HUES64 (cell line): ENCODE measurements at regions not wholly inside any gene's neighbourhood (a gene's known extent, or its start where the extent isn't known, plus 50 kb on each side); places are given as distances from the start of the nearest gene placed in this dataset.

Experiments
- H3K27ac ChIP-seq: 2 replicates; pipeline ENCODE4 v1.7.0; 2013; ENCODE audit warnings: low read depth, low read length, inconsistent platforms
- H3K27me3 ChIP-seq: 2 replicates; pipeline ENCODE4 v1.6.1; 2013; ENCODE audit warnings: mild to moderate bottlenecking, low read length; ENCODE audit not compliant: insufficient read depth
- H3K36me3 ChIP-seq: 2 replicates; pipeline ENCODE4 v1.6.1; 2013; ENCODE audit warnings: mild to moderate bottlenecking, low read length; ENCODE audit not compliant: insufficient read depth
- H3K4me1 ChIP-seq: 2 replicates; pipeline ENCODE4 v1.6.1; 2013; ENCODE audit warnings: mild to moderate bottlenecking, low read length, moderate library complexity; ENCODE audit not compliant: insufficient read depth
- H3K4me3 ChIP-seq: 2 replicates; pipeline ENCODE4 v1.5.1; 2013; ENCODE audit warnings: mild to moderate bottlenecking, low read length, moderate library complexity
- H3K9ac ChIP-seq: 2 replicates; pipeline ENCODE4 v1.6.1; 2013; ENCODE audit warnings: mild to moderate bottlenecking, low read depth, low read length
- H3K9me3 ChIP-seq: 2 replicates; pipeline ENCODE4 v1.6.1; 2013; ENCODE audit warnings: low read depth, low read length; ENCODE audit not compliant: insufficient read depth
- WGBS: fragments of 150-250, 120-280 bp; methylation state at CpG from one replicate; pipeline ENCODE4 v1.1.7; 2013; ENCODE audit warnings: missing lambda C conversion rate; 5-methylcytosine and 5-hydroxymethylcytosine counted together

GRCh38 chr20:57918551-57918950, 208.7 kb upstream of the PMEPA1 start:
- Histone ChIP-seq H3K9ac (no peak overlapping the region), H3K9me3 (no peaks in the 10 kb centered on the region), H3K27ac (no peak overlapping the region), H3K4me3 (no peak overlapping the region), H3K27me3 (no peaks in the 10 kb centered on the region; the same call in 1 of the 2 replicates), H3K4me1 (no peaks in the 10 kb centered on the region), H3K36me3 (no peaks in the 10 kb centered on the region)
- 96% methylated on average over 4 of the region's 4 CpGs for WGBS

GRCh38 chr20:57914205-57914604, 204.4 kb upstream of the PMEPA1 start:
- H3K4me3 ChIP-seq, result no peak overlapping the region
- H3K36me3 ChIP-seq, result no peaks in the 10 kb centered on the region
- no peaks in the 10 kb centered on the region for H3K4me1 ChIP-seq
- no peak overlapping the region for H3K9ac ChIP-seq
- WGBS, result 96% methylated on average over 4 of the region's 4 CpGs
- H3K27ac ChIP-seq, result no peak overlapping the region
- H3K9me3 ChIP-seq, result no peaks in the 10 kb centered on the region
- no peaks in the 10 kb centered on the region; the same call in 1 of the 2 replicates for H3K27me3 ChIP-seq

GRCh38 chr20:57913156-57913930, 203.5 kb upstream of the PMEPA1 start:
- H3K27me3 ChIP-seq, result no peaks in the 10 kb centered on the region; the same call in 1 of the 2 replicates

GRCh38 chr20:57912227-57912582, 202.4 kb upstream of the PMEPA1 start:
- no peaks in the 10 kb centered on the region for H3K36me3 ChIP-seq
- no peaks in the 10 kb centered on the region for H3K9me3 ChIP-seq
- no peaks in the 10 kb centered on the region for H3K4me1 ChIP-seq
- WGBS, result 97% methylated on average over 6 of the region's 6 CpGs
- H3K27me3 ChIP-seq, result no peaks in the 10 kb centered on the region; the same call in 1 of the 2 replicates
- H3K4me3 ChIP-seq, result no peak overlapping the region
- no peak overlapping the region for H3K9ac ChIP-seq
- H3K27ac ChIP-seq, result no peak overlapping the region

More at GRCh38 chr20:57913156-57913930, 203.5 kb upstream of the PMEPA1 start:
- H3K4me1 ChIP-seq, result no peaks in the 10 kb centered on the region
- H3K9ac ChIP-seq, result no peak overlapping the region
- no peak overlapping the region for H3K27ac ChIP-seq
- no peak overlapping the region for H3K4me3 ChIP-seq
- no peaks in the 10 kb centered on the region for H3K9me3 ChIP-seq
- WGBS, result 93% methylated on average over 12 of the region's 12 CpGs
- no peaks in the 10 kb centered on the region for H3K36me3 ChIP-seq

- Histone ChIP-seq H3K4me3 (no peak overlapping the region), H3K36me3 (no peaks in the 10 kb centered on the region), H3K27me3 (no peaks in the 10 kb centered on the region; the same call in 1 of the 2 replicates), H3K4me1 (no peaks in the 10 kb centered on the region), H3K9me3 (no peaks in the 10 kb centered on the region), H3K27ac (no peak overlapping the region), H3K9ac (no peak overlapping the region)
- WGBS, result 94% methylated on average over 14 of the region's 14 CpGs
Observed at GRCh38 chr20:57911512-57912226, 201.9 kb upstream of the PMEPA1 start.

GRCh38 chr20:57910716-57911115, 200.9 kb upstream of the PMEPA1 start:
- H3K9me3 ChIP-seq, result no peaks in the 10 kb centered on the region
- no peaks in the 10 kb centered on the region; the same call in 1 of the 2 replicates for H3K27me3 ChIP-seq
- no peaks in the 10 kb centered on the region for H3K4me1 ChIP-seq
- no peak overlapping the region for H3K27ac ChIP-seq
- no peak overlapping the region for H3K4me3 ChIP-seq
- H3K36me3 ChIP-seq, result no peaks in the 10 kb centered on the region
- WGBS, result no CpG with 5 or more reads among the region's 1 CpG
- no peak overlapping the region for H3K9ac ChIP-seq

GRCh38 chr20:57909763-57910331, 200.0 kb upstream of the PMEPA1 start:
- Histone ChIP-seq H3K36me3 (no peaks in the 10 kb centered on the region), H3K4me3 (no peak overlapping the region), H3K9me3 (no peaks in the 10 kb centered on the region), H3K4me1 (no peaks in the 10 kb centered on the region), H3K27me3 (no peaks in the 10 kb centered on the region; the same call in 1 of the 2 replicates), H3K9ac (no peak overlapping the region), H3K27ac (no peak overlapping the region)
- 95% methylated on average over 4 of the region's 4 CpGs for WGBS

GRCh38 chr20:57908704-57909630, 199.2 kb upstream of the PMEPA1 start:
- no peaks in the 10 kb centered on the region for H3K4me1 ChIP-seq
- H3K4me3 ChIP-seq, result no peak overlapping the region
- WGBS, result 92% methylated on average over 13 of the region's 14 CpGs
- no peak overlapping the region for H3K9ac ChIP-seq
- H3K9me3 ChIP-seq, result no peaks in the 10 kb centered on the region
- H3K27me3 ChIP-seq, result no peaks in the 10 kb centered on the region; the same call in 1 of the 2 replicates
- H3K27ac ChIP-seq, result no peak overlapping the region
- no peaks in the 10 kb centered on the region for H3K36me3 ChIP-seq

- no peak overlapping the region for H3K9ac ChIP-seq
- no peaks in the 10 kb centered on the region for H3K36me3 ChIP-seq
- 94% methylated on average over 9 of the region's 9 CpGs for WGBS
- no peaks in the 10 kb centered on the region for H3K9me3 ChIP-seq
- H3K27me3 ChIP-seq, result no peaks in the 10 kb centered on the region
- no peak overlapping the region for H3K4me3 ChIP-seq
- no peak overlapping the region for H3K27ac ChIP-seq
- H3K4me1 ChIP-seq, result no peaks in the 10 kb centered on the region
Observed at GRCh38 chr20:57908226-57908625, 198.4 kb upstream of the PMEPA1 start.

GRCh38 chr20:57907131-57908000, 197.6 kb upstream of the PMEPA1 start:
- Histone ChIP-seq H3K27ac (no peak overlapping the region), H3K9ac (no peak overlapping the region), H3K36me3 (no peaks in the 10 kb centered on the region), H3K4me3 (no peak overlapping the region), H3K27me3 (no peaks in the 10 kb centered on the region), H3K9me3 (no peaks in the 10 kb centered on the region), H3K4me1 (no peaks in the 10 kb centered on the region)
- WGBS, result 94% methylated on average over 20 of the region's 20 CpGs
